ENCODE measurements at regions not wholly inside any gene's neighbourhood (a gene's known extent, or its start where the extent isn't known, plus 50 kb on each side); places are given as distances from the start of the nearest gene placed in this dataset.
"Not testable (repeated sequence)": the region's sequence is repeated elsewhere in the genome, so short reads cannot be mapped to it uniquely, and the experiment has no call there.

DNA sequence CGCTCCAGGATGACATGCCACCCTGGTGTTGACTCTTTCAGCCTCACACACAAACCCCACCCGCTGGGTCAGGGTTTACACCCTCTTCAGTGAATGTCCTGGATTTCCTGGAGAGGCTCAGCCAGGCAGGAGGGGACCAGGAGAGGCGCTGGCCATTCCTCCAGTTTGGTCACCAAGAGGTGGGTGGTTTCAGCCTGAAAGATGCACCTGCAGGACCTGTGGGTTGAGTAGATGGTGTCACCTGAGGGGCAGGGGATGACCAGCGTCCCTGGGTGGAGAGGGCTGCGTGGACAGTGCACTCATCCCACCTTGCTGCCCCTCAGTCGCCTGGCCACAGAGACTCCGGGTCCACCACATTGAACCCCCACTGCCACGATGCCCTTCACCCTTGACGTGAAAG lies 179.7 kb downstream of the ASMT start:
- Histone ChIP-seq H3K36me3 (ENCODE audit: control insufficient read depth, insufficient read depth, low read length) (no peaks in the 10 kb centered on the region), H3K27me3 (ENCODE audit: control insufficient read depth, insufficient read depth, low read length) (no peaks in the 10 kb centered on the region), H3K9me3 (ENCODE audit: control insufficient read depth, insufficient read depth, low read length) (no peaks in the 10 kb centered on the region), H3K4me3 (ENCODE audit: low read depth, low read length) (no peak overlapping the region), H3K4me1 (ENCODE audit: control insufficient read depth, insufficient read depth, low read length) (no peaks in the 10 kb centered on the region), H3K27ac (ENCODE audit: low read depth, low read length) (no peak overlapping the region)
- 86% methylated on average over 1 of the region's 9 CpGs for WGBS (ENCODE audit: insufficient coverage)
- no peak for DNase-seq (ENCODE audit: low read depth in 4 of 6, low spot score in 6 of 6)

DNA sequence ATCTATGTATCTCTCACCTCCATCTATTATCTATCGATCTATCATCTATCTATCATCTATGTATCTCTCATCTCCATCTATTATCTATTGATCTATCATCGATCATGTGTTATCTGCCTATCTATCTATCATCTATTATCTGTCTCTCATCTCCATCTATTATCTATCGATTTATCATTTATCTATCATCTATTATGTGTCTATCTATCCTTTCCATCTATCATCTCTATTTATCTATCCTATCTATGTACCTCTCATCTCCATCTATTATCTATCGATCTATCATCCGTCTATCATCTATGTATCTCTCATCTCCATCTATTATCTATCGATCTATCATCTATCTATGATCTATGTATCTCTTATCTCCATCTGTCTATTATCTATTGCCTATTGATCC lies 188.1 kb downstream of the ASMT start:
- H3K9me3 ChIP-seq (ENCODE audit: control insufficient read depth, insufficient read depth, low read length), result peaks cover 2% of the 10 kb centered on the region
- 100% methylated on average over 4 of the region's 6 CpGs for WGBS (ENCODE audit: insufficient coverage)
- H3K4me1 ChIP-seq (ENCODE audit: control insufficient read depth, insufficient read depth, low read length), result peaks cover 6% of the 10 kb centered on the region
- H3K27ac ChIP-seq (ENCODE audit: low read depth, low read length), result no peak overlapping the region
- H3K36me3 ChIP-seq (ENCODE audit: control insufficient read depth, insufficient read depth, low read length), result no peaks in the 10 kb centered on the region
- no peak overlapping the region for H3K4me3 ChIP-seq (ENCODE audit: low read depth, low read length)
- DNase-seq (ENCODE audit: low read depth in 4 of 6, low spot score in 6 of 6), result no peak
- no peaks in the 10 kb centered on the region for H3K27me3 ChIP-seq (ENCODE audit: control insufficient read depth, insufficient read depth, low read length)

DNA sequence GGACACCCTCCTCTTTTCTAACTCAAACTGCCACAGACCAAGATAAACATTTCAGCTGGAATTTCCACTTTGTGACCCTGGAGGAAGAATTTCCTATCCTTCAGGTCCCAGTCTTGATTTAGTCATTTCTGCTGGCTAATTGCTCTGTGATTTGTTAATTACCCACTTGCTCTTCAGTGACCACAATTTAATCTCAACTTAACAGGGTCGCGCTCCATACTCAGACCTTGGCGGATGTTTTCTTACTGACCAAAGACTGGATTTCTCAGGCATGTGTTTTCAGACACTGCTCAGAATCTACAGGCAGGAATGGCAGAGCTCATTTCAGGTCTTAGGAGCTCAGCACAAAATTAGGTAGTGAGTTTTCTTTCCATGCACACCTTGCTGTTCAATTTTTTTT lies 188.9 kb downstream of the ASMT start:
- no peaks in the 10 kb centered on the region for H3K36me3 ChIP-seq (ENCODE audit: control insufficient read depth, insufficient read depth, low read length)
- DNase-seq (ENCODE audit: low read depth in 4 of 6, low spot score in 6 of 6), result no peak
- H3K4me1 ChIP-seq (ENCODE audit: control insufficient read depth, insufficient read depth, low read length), result peaks cover 6% of the 10 kb centered on the region
- no peak overlapping the region for H3K27ac ChIP-seq (ENCODE audit: low read depth, low read length)
- H3K4me3 ChIP-seq (ENCODE audit: low read depth, low read length), result no peak overlapping the region
- 80% methylated on average over 3 of the region's 3 CpGs for WGBS (ENCODE audit: insufficient coverage)
- no peaks in the 10 kb centered on the region for H3K27me3 ChIP-seq (ENCODE audit: control insufficient read depth, insufficient read depth, low read length)
- H3K9me3 ChIP-seq (ENCODE audit: control insufficient read depth, insufficient read depth, low read length), result peaks cover 2% of the 10 kb centered on the region

DNA sequence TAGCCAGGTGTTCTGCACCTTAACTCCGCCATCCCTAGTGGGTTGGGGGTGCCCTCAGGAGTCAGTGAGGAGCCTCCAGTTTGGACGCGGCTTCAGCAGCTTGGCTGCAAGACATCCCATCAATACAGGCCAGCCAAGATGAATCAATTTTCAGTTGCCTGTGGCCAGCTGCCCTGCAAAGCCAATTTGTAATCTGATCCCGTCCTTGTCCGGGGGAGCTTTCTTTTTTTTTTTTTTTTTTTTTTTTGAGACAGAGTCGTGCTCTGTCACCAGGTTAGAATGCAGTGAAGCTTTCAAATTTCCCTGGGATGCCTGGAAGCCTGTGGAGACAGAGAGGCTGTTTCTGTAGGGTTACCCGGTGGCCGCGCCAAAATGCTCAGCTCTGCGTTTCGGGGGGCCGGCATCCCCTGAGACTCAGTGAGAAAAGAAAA lies 192.5 kb downstream of the ASMT start:
- Histone ChIP-seq H3K27me3 (ENCODE audit: control insufficient read depth, insufficient read depth, low read length) (no peaks in the 10 kb centered on the region), H3K27ac (ENCODE audit: low read depth, low read length) (no peak overlapping the region), H3K4me1 (ENCODE audit: control insufficient read depth, insufficient read depth, low read length) (peaks cover 6% of the 10 kb centered on the region), H3K9me3 (ENCODE audit: control insufficient read depth, insufficient read depth, low read length) (peaks cover 3% of the 10 kb centered on the region), H3K4me3 (ENCODE audit: low read depth, low read length) (no peak overlapping the region), H3K36me3 (ENCODE audit: control insufficient read depth, insufficient read depth, low read length) (no peaks in the 10 kb centered on the region)
- DNase-seq (ENCODE audit: low read depth in 4 of 6, low spot score in 6 of 6), result peak in 4 of 6 donors; percentile 23 to 76 (median 46)
- WGBS (ENCODE audit: insufficient coverage), result 6% methylated on average over 10 of the region's 12 CpGs

DNA sequence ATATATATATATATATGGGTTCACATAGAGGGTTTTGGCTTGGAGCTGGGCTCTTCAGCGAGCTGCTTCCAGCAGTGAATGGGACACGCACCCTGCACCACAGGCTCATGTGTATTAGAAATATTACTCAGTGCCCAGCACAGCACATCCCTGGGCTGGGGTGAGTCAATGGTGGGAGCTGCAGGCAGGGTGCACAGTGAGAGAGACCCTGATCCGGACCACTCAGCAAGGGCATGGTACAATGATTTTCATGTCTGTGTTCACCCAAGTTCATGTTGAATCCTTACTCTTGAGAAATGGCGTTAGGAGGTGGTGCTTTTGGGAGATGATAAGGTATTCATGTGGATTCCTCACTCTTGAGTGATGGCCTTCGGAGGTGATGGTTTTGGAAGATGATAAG lies 194.7 kb downstream of the ASMT start:
- no peak for DNase-seq (ENCODE audit: low read depth in 4 of 6, low spot score in 6 of 6)
- no peaks in the 10 kb centered on the region for H3K27me3 ChIP-seq (ENCODE audit: control insufficient read depth, insufficient read depth, low read length)
- H3K9me3 ChIP-seq (ENCODE audit: control insufficient read depth, insufficient read depth, low read length), result peaks cover 2% of the 10 kb centered on the region
- H3K4me1 ChIP-seq (ENCODE audit: control insufficient read depth, insufficient read depth, low read length), result peaks cover 6% of the 10 kb centered on the region
- no peak overlapping the region for H3K4me3 ChIP-seq (ENCODE audit: low read depth, low read length)
- 90% methylated on average over 4 of the region's 5 CpGs for WGBS (ENCODE audit: insufficient coverage)
- no peaks in the 10 kb centered on the region for H3K36me3 ChIP-seq (ENCODE audit: control insufficient read depth, insufficient read depth, low read length)
- no peak overlapping the region for H3K27ac ChIP-seq (ENCODE audit: low read depth, low read length)

DNA sequence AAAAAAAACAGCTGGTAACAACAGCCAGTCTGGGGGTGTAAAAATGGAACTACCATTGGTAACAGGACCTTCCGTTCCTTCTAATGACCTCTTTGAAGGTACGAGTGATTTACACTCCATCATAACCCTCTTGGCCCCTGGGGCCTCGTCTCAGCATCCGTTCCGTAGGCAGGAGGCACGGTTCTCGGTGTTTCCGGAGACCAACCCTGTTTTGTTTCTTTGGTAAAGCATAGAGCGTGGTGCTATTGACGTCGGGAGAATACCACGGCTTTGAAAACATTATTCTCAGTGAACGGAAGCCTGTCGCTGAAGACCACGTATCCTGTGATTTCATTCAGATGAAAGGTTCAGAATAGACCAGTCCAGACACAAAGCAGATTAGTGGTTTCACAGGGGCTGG lies 198.9 kb downstream of the ASMT start:
- H3K27me3 ChIP-seq (ENCODE audit: control insufficient read depth, insufficient read depth, low read length), result no peaks in the 10 kb centered on the region
- no peaks in the 10 kb centered on the region for H3K36me3 ChIP-seq (ENCODE audit: control insufficient read depth, insufficient read depth, low read length)
- H3K9me3 ChIP-seq (ENCODE audit: control insufficient read depth, insufficient read depth, low read length), result peaks cover 2% of the 10 kb centered on the region
- DNase-seq (ENCODE audit: low read depth in 4 of 6, low spot score in 6 of 6), result peak in 1 of 6 donors; percentile 42
- H3K4me1 ChIP-seq (ENCODE audit: control insufficient read depth, insufficient read depth, low read length), result no peaks in the 10 kb centered on the region
- H3K27ac ChIP-seq (ENCODE audit: low read depth, low read length), result no peak overlapping the region
- WGBS (ENCODE audit: insufficient coverage), result 25% methylated on average over 13 of the region's 15 CpGs
- H3K4me3 ChIP-seq (ENCODE audit: low read depth, low read length), result no peak overlapping the region

DNA sequence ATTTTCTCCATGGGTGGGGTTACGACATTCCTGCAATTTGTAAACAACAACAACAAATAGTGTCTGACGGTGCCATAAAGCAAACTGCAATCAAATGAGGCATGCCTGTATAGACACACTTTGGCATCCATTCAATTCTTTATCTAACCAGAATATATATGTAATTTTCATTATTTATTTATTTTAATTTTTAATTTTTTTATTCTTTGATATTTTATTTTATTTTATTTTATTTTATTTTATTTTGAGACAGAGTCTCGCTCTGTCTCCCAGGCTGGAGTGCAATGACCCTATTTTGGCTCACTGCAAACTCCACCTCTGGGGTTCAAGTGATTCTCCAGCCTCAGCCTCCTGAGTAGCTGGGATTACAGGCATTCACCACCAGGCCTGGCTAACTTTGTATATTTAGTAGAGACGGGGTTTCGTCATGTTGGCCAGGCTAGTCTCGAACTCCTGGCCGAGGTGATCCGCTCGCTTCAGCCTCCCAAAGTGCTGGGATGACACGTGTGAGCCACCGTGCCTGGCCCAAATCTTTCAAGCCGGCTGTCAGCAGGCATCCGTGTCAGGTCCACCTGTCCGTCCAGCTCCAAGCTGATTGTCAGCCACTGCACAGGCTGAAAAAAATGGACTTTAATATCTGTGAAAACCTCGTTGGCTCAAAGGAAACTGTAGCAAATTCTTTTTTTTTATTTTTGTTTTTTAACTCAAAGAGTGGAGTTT lies 200.8 kb downstream of the ASMT start:
- no peaks in the 10 kb centered on the region for H3K4me1 ChIP-seq (ENCODE audit: control insufficient read depth, insufficient read depth, low read length)
- H3K36me3 ChIP-seq (ENCODE audit: control insufficient read depth, insufficient read depth, low read length), result no peaks in the 10 kb centered on the region
- H3K9me3 ChIP-seq (ENCODE audit: control insufficient read depth, insufficient read depth, low read length), result no peaks in the 10 kb centered on the region
- H3K27me3 ChIP-seq (ENCODE audit: control insufficient read depth, insufficient read depth, low read length), result no peaks in the 10 kb centered on the region
- DNase-seq (ENCODE audit: low read depth in 4 of 6, low spot score in 6 of 6), result no peak
- H3K27ac ChIP-seq (ENCODE audit: low read depth, low read length), result no peak overlapping the region
- 94% methylated on average over 13 of the region's 15 CpGs for WGBS (ENCODE audit: insufficient coverage)
- no peak overlapping the region for H3K4me3 ChIP-seq (ENCODE audit: low read depth, low read length)

DNA sequence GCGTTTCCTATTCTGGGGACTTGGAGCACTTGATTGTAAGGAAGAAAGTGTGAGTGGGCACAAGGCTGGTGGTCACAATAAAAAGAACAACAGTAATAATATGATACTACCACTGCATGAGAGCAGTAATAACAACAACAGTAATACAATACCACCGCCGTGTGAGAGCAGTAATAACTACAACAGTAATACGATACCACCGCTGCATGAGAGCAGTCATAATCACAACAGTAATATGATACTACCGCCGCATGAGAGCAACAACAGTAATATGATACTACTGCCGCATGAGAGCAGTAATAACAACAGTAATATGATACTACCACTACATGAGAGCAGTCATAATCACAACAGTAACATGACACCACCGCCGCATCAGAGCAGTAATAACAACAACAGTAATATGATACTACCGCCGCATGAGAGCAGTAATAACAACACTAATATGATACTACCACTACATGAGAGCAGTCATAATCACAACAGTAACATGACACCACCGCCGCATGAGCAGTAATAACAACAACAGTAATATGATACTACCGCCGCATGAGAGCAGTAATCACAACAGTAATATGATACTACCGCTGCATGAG lies 201.6 kb downstream of the ASMT start:
- WGBS (ENCODE audit: insufficient coverage), result 98% methylated on average over 7 of the region's 17 CpGs
- H3K9me3 ChIP-seq (ENCODE audit: control insufficient read depth, insufficient read depth, low read length); H3K4me1 ChIP-seq (ENCODE audit: control insufficient read depth, insufficient read depth, low read length); DNase-seq (ENCODE audit: low read depth in 4 of 6, low spot score in 6 of 6); H3K27ac ChIP-seq (ENCODE audit: low read depth, low read length); H3K36me3 ChIP-seq (ENCODE audit: control insufficient read depth, insufficient read depth, low read length); H3K4me3 ChIP-seq (ENCODE audit: low read depth, low read length); H3K27me3 ChIP-seq (ENCODE audit: control insufficient read depth, insufficient read depth, low read length): not testable (repeated sequence)

DNA sequence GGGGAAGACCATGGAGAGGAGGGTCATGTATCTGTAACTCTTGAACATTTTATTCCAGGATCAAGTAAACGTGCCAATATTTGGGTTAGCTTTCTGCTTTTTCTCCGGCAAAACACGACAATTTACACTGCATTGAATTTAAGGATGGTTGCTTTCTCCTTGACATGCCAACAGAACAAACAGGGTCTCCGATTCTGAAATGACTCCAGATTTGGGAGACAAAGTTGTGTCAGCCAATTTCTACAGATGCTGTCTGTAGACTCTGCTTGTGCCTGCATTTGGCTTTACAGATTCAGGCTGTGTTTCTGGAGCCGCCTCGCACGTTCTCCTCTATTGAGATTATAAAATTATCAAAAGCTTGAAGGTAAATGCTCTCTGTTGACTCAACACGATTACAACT lies 207.0 kb downstream of the ASMT start:
- H3K27me3 ChIP-seq (ENCODE audit: control insufficient read depth, insufficient read depth, low read length), result no peaks in the 10 kb centered on the region
- no peaks in the 10 kb centered on the region for H3K4me1 ChIP-seq (ENCODE audit: control insufficient read depth, insufficient read depth, low read length)
- 93% methylated on average over 6 of the region's 8 CpGs for WGBS (ENCODE audit: insufficient coverage)
- no peak overlapping the region for H3K4me3 ChIP-seq (ENCODE audit: low read depth, low read length)
- no peaks in the 10 kb centered on the region for H3K36me3 ChIP-seq (ENCODE audit: control insufficient read depth, insufficient read depth, low read length)
- H3K9me3 ChIP-seq (ENCODE audit: control insufficient read depth, insufficient read depth, low read length), result no peaks in the 10 kb centered on the region
- DNase-seq (ENCODE audit: low read depth in 4 of 6, low spot score in 6 of 6), result peak in 1 of 6 donors; percentile 52
- H3K27ac ChIP-seq (ENCODE audit: low read depth, low read length), result no peak overlapping the region

DNA sequence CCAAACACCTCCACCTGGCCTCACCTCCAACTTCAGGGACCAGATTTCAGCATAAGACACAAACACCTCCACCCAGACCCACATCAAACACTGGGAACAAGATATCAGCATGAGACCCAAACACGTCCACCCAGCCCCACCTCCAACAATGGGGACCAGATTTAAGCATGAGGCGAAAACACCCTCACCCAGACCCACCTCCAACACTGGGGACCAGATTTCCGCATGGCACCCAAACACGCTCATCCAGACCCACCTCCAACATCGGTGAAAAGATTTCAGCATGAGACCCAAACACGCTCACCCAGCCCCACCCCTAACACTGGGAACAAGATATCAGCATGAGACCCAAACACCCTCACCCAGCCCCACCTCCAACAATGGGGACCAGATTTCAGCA lies 210.0 kb downstream of the ASMT start:
- Histone ChIP-seq H3K27me3 (ENCODE audit: control insufficient read depth, insufficient read depth, low read length) (no peaks in the 10 kb centered on the region), H3K36me3 (ENCODE audit: control insufficient read depth, insufficient read depth, low read length) (no peaks in the 10 kb centered on the region), H3K4me1 (ENCODE audit: control insufficient read depth, insufficient read depth, low read length) (no peaks in the 10 kb centered on the region), H3K4me3 (ENCODE audit: low read depth, low read length) (no peak overlapping the region), H3K9me3 (ENCODE audit: control insufficient read depth, insufficient read depth, low read length) (no peaks in the 10 kb centered on the region), H3K27ac (ENCODE audit: low read depth, low read length) (no peak overlapping the region)
- DNase-seq (ENCODE audit: low read depth in 4 of 6, low spot score in 6 of 6), result no peak
- 97% methylated on average over 5 of the region's 6 CpGs for WGBS (ENCODE audit: insufficient coverage)
